ENCODE measurements at regions not wholly inside any gene's neighbourhood (a gene's known extent, or its start where the extent isn't known, plus 50 kb on each side); places are given as distances from the start of the nearest gene placed in this dataset.
"Not testable (repeated sequence)": the region's sequence is repeated elsewhere in the genome, so short reads cannot be mapped to it uniquely, and the experiment has no call there.

- Histone ChIP-seq H3K36me3 (no peaks in the 10 kb centered on the region), H3K4me3 (no peak overlapping the region), H3K9me3 (no peaks in the 10 kb centered on the region), H3K27me3 (no peaks in the 10 kb centered on the region), H3K27ac (no peak overlapping the region), H3K4me1 (no peaks in the 10 kb centered on the region)
- TF ChIP-seq CTCF (IDR thresholded peaks at IDR 0.05), result no peak
- DNase-seq (ENCODE audit: low spot score in 2 of 2), result no peak
- intact Hi-C loops (cut with DNase I), result no loop called here
Observed at GRCh38 chr11:116373104-116373944, 399.5 kb downstream of the BUD13 start.

GRCh38 chr11:116371146-116371545 is 401.6 kb downstream of the BUD13 start:
- no peak for TF ChIP-seq CTCF (IDR thresholded peaks at IDR 0.05)
- H3K4me1 ChIP-seq, result no peaks in the 10 kb centered on the region
- H3K27me3 ChIP-seq, result no peaks in the 10 kb centered on the region
- no peak overlapping the region for H3K4me3 ChIP-seq
- H3K27ac ChIP-seq, result no peak overlapping the region
- no peaks in the 10 kb centered on the region for H3K36me3 ChIP-seq
- no peak for DNase-seq (ENCODE audit: low spot score in 2 of 2)
- intact Hi-C loops (cut with DNase I), result no loop called here
- no peaks in the 10 kb centered on the region for H3K9me3 ChIP-seq

GRCh38 chr11:116368784-116369183 is 404.0 kb downstream of the BUD13 start:
- Histone ChIP-seq H3K9me3 (no peaks in the 10 kb centered on the region), H3K4me3 (no peak overlapping the region), H3K27ac (no peak overlapping the region), H3K4me1 (no peaks in the 10 kb centered on the region), H3K27me3 (no peaks in the 10 kb centered on the region), H3K36me3 (no peaks in the 10 kb centered on the region)
- TF ChIP-seq CTCF (IDR thresholded peaks at IDR 0.05), result no peak
- intact Hi-C loops (cut with DNase I), result no loop called here
- DNase-seq (ENCODE audit: low spot score in 2 of 2), result no peak

GRCh38 chr11:116366980-116367645 is 405.7 kb downstream of the BUD13 start:
- intact Hi-C loops (cut with DNase I), result no loop called here
- DNase-seq (ENCODE audit: low spot score in 2 of 2), result no peak
- no peak overlapping the region for H3K4me3 ChIP-seq

GRCh38 chr11:116366451-116366850 is 406.3 kb downstream of the BUD13 start:
- H3K4me1 ChIP-seq, result no peaks in the 10 kb centered on the region
- no peak overlapping the region for H3K4me3 ChIP-seq
- no peaks in the 10 kb centered on the region for H3K27me3 ChIP-seq
- no peak overlapping the region for H3K27ac ChIP-seq
- TF ChIP-seq CTCF (IDR thresholded peaks at IDR 0.05), result no peak
- no peaks in the 10 kb centered on the region for H3K9me3 ChIP-seq
- no peaks in the 10 kb centered on the region for H3K36me3 ChIP-seq
- intact Hi-C loops (cut with DNase I), result no loop called here
- DNase-seq (ENCODE audit: low spot score in 2 of 2), result no peak

More at GRCh38 chr11:116366980-116367645, 405.7 kb downstream of the BUD13 start:
- Histone ChIP-seq H3K4me1 (no peaks in the 10 kb centered on the region), H3K27ac (no peak overlapping the region), H3K27me3 (no peaks in the 10 kb centered on the region), H3K9me3 (no peaks in the 10 kb centered on the region), H3K36me3 (no peaks in the 10 kb centered on the region)
- TF ChIP-seq CTCF (IDR thresholded peaks at IDR 0.05), result no peak

- H3K27ac ChIP-seq; H3K9me3 ChIP-seq; intact Hi-C loops (cut with DNase I); DNase-seq (ENCODE audit: low spot score in 2 of 2); H3K27me3 ChIP-seq; H3K36me3 ChIP-seq; H3K4me1 ChIP-seq; H3K4me3 ChIP-seq: not testable (repeated sequence)
Observed at GRCh38 chr11:116364925-116365324, 407.9 kb downstream of the BUD13 start.
